ENCODE measurements at regions not wholly inside any gene's neighbourhood (a gene's known extent, or its start where the extent isn't known, plus 50 kb on each side); places are given as distances from the start of the nearest gene placed in this dataset.
"Not testable (repeated sequence)": the region's sequence is repeated elsewhere in the genome, so short reads cannot be mapped to it uniquely, and the experiment has no call there.

DNA sequence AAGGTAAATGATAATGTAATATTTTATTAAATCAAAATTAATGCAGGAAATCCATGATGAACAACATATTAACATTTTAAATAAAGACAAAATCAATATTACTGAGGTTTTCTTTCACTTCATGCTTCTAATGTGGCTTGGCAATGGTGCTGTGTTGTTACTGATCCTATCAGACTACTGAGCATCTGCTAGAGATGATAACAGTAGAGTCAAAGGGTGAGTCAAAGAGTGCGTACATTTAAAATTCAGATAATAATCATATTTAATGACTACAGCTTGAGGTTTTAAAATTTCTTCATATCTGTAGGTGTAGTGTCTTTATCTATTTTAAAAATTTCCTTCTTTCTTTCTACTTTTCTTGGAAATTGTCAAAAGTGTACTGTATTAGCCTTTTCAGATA is 1628.1 kb upstream of the DEFB115 start:
- H3K4me1 Mint-ChIP-seq; H3K4me3 ChIP-seq (ENCODE audit: low read length in 2 of 2); intact Hi-C loops (cut with micrococcal nuclease); H3K36me3 ChIP-seq (ENCODE audit: insufficient read depth, low read length); H3K4me1 ChIP-seq (ENCODE audit: insufficient read depth, low read length); H3K36me3 Mint-ChIP-seq; POLR2A ChIA-PET (ENCODE audit: partially characterized antibody); CTCF ChIA-PET (ENCODE audit: partially characterized antibody); DNase-seq; H3K27me3 Mint-ChIP-seq; H3K9me3 ChIP-seq (ENCODE audit: control insufficient read depth in 1 of 2, low read length in 2 of 2); H3K27me3 ChIP-seq (ENCODE audit: insufficient read depth, low read length); H3K27ac ChIP-seq (ENCODE audit: low read depth, low read length); H3K27ac Mint-ChIP-seq; H3K4me3 Mint-ChIP-seq: not testable (repeated sequence)
- peaks cover 3 to 30% (median 10%) of the 10 kb centered on the region in 8 donors for H3K9me3 Mint-ChIP-seq
